Esophagus squamous epithelium (tissue), 5 donors: ENCODE measurements at regions not wholly inside any gene's neighbourhood (a gene's known extent, or its start where the extent isn't known, plus 50 kb on each side); places are given as distances from the start of the nearest gene placed in this dataset.

Experiments used
- DNase-seq: peaks from one replicate; lab custom pipeline; 2025; lab: John Stamatoyannopoulos, UW
- H3K27ac ChIP-seq, 4 donors: fragments of 200-600 bp; sonication (generic); one replicate each; pipeline ENCODE4 v1.5.1; 2016 to 2019; ENCODE audit warnings: mild to moderate bottlenecking in 1 of 4
- H3K27me3 ChIP-seq, 4 donors: fragments of 200-600 bp; sonication (generic); 1 replicate in 3 of 4; 2 replicates in 1 of 4; pipeline versions ENCODE4 v1.5.1 to v1.6.0; 2017 to 2021; ENCODE audit warnings: antibody characterized with exemption in 1 of 4
- H3K36me3 ChIP-seq, 3 donors: fragments of 200-600 bp; sonication (generic); one replicate each; pipeline ENCODE4 v1.5.1; 2016 to 2019
- H3K4me1 ChIP-seq, 3 donors: fragments of 200-600 bp; sonication (generic); one replicate each; pipeline ENCODE4 v1.5.1; 2017 to 2019
- H3K4me3 ChIP-seq, 4 donors: fragments of 200-600 bp; sonication (generic); 1 replicate in 3 of 4; 2 replicates in 1 of 4; pipeline ENCODE4 v1.5.1; 2016 to 2019; ENCODE audit warnings: mild to moderate bottlenecking in 2 of 4, moderate library complexity in 1 of 4
- H3K9me3 ChIP-seq, 3 donors: fragments of 200-600 bp; sonication (generic); one replicate each; pipeline ENCODE4 v1.5.1; 2016 to 2019
- CTCF ChIP-seq, 6 experiments: fragments of 450-650 bp in 4 of 6; fragments of 200-600 bp in 2 of 6; sonication (generic) in 2 of 6; IDR thresholded peaks; one replicate each; pipeline ENCODE4 v1.5.1; 2016 to 2019; ENCODE audit warnings: antibody characterized with exemption in 6 of 6, mild to moderate bottlenecking in 4 of 6, moderate library complexity in 4 of 6
- POLR2A ChIP-seq, 4 donors: fragments of 450-650 bp; IDR thresholded peaks; one replicate each; pipeline ENCODE4 v1.6.1; 2017; ENCODE audit warnings: antibody characterized with exemption in 4 of 4, mild to moderate bottlenecking in 4 of 4, moderate library complexity in 3 of 4
- WGBS, 2 donors: methylation state at CpG; one replicate each; pipeline ENCODE4 v1.1.5; 2018; 5-methylcytosine and 5-hydroxymethylcytosine counted together
- intact Hi-C: fragments of 100-400 bp; cut with DNase I; formaldehyde crosslinking; loops from one replicate; pipeline ENCODE4 v1.15.0; 2022
- donor health status: DM: yes; HTN: yes; CAD: no.

GRCh38 chr13:78137404-78138142 is 218.9 kb upstream of the EDNRB start:
- peak; percentile 18 to 67 (median 48) for TF ChIP-seq CTCF (IDR thresholded peaks at IDR 0.05)
- no peak for TF ChIP-seq POLR2A (IDR thresholded peaks at IDR 0.05)
- WGBS, 2 donors, result 4 to 10% methylated on average over 5 to 6 of the region's 6 CpGs
- H3K36me3 ChIP-seq, result no peaks in the 10 kb centered on the region
- H3K27me3 ChIP-seq, result no peaks in the 10 kb centered on the region
- H3K27ac ChIP-seq, result no peak overlapping the region
- H3K4me3 ChIP-seq, result no peak overlapping the region
- H3K4me1 ChIP-seq, result no peaks in the 10 kb centered on the region
- intact Hi-C loops, result loop anchor here (5.0 kb wide), 1 partner anchor 840 kb away; no protein-coding TSS in a partner anchor
- DNase-seq, result no peak
- H3K9me3 ChIP-seq, result no peaks in the 10 kb centered on the region

GRCh38 chr13:78136966-78137365 is 218.3 kb upstream of the EDNRB start:
- Histone ChIP-seq H3K4me1 (no peaks in the 10 kb centered on the region), H3K27me3 (no peaks in the 10 kb centered on the region), H3K9me3 (no peaks in the 10 kb centered on the region), H3K27ac (no peak overlapping the region), H3K4me3 (no peak overlapping the region), H3K36me3 (no peaks in the 10 kb centered on the region)
- no peak for DNase-seq
- WGBS, 2 donors, result 47 to 51% methylated on average over 3 of the region's 3 CpGs
- no peak for TF ChIP-seq CTCF (IDR thresholded peaks at IDR 0.05)
- intact Hi-C loops, result loop anchor here (5.0 kb wide), 1 partner anchor 840 kb away; no protein-coding TSS in a partner anchor

GRCh38 chr13:78133511-78133910 is 214.9 kb upstream of the EDNRB start:
- H3K4me3 ChIP-seq, result no peak overlapping the region
- no peaks in the 10 kb centered on the region for H3K27me3 ChIP-seq
- TF ChIP-seq POLR2A (IDR thresholded peaks at IDR 0.05) (no peak), CTCF (IDR thresholded peaks at IDR 0.05) (no peak)
- H3K9me3 ChIP-seq, result no peaks in the 10 kb centered on the region
- no peaks in the 10 kb centered on the region for H3K36me3 ChIP-seq
- WGBS, 2 donors, result 68 to 73% methylated on average over 3 of the region's 3 CpGs
- H3K4me1 ChIP-seq, result no peaks in the 10 kb centered on the region
- intact Hi-C loops, result no loop called here
- DNase-seq, result no peak
- no peak overlapping the region for H3K27ac ChIP-seq

- intact Hi-C loops, result no loop called here
- Histone ChIP-seq H3K27me3 (no peaks in the 10 kb centered on the region), H3K9me3 (no peaks in the 10 kb centered on the region), H3K27ac (no peak overlapping the region), H3K4me1 (no peaks in the 10 kb centered on the region), H3K4me3 (no peak overlapping the region), H3K36me3 (no peaks in the 10 kb centered on the region)
- DNase-seq, result no peak
- TF ChIP-seq POLR2A (IDR thresholded peaks at IDR 0.05), result no peak
- TF ChIP-seq CTCF (IDR thresholded peaks at IDR 0.05), result no peak
Observed at GRCh38 chr13:78131811-78132210, 213.2 kb upstream of the EDNRB start.

GRCh38 chr13:78131346-78131745 is 212.7 kb upstream of the EDNRB start:
- intact Hi-C loops, result no loop called here
- H3K36me3 ChIP-seq, result no peaks in the 10 kb centered on the region
- no peak for DNase-seq
- TF ChIP-seq POLR2A (IDR thresholded peaks at IDR 0.05) (no peak), CTCF (IDR thresholded peaks at IDR 0.05) (no peak)
- H3K4me1 ChIP-seq, result no peaks in the 10 kb centered on the region
- H3K27ac ChIP-seq, result no peak overlapping the region
- H3K27me3 ChIP-seq, result no peaks in the 10 kb centered on the region
- H3K9me3 ChIP-seq, result no peaks in the 10 kb centered on the region
- 65 to 76% methylated on average over 2 of the region's 2 CpGs for WGBS, 2 donors
- H3K4me3 ChIP-seq, result no peak overlapping the region
